Stimulated activated CD4-positive, alpha-beta T cell treated with anti-CD3 and anti-CD28 coated beads, Interleukin-4, amount 100 ng/mL, for 24 hours (primary cell): ENCODE measurements at regions not wholly inside any gene's neighbourhood (a gene's known extent, or its start where the extent isn't known, plus 50 kb on each side); places are given as distances from the start of the nearest gene placed in this dataset.

ENCODE experiments used
- DNase-seq: peaks from one replicate; pipeline ENCODE4 v3.0.0-alpha.2; 2020

GRCh38 chr2:6771634-6772611 lies 93.8 kb downstream of the CMPK2 start:
- no peak for DNase-seq

GRCh38 chr2:6773007-6773693 lies 92.6 kb downstream of the CMPK2 start:
- DNase-seq = peak; percentile 75

DNA sequence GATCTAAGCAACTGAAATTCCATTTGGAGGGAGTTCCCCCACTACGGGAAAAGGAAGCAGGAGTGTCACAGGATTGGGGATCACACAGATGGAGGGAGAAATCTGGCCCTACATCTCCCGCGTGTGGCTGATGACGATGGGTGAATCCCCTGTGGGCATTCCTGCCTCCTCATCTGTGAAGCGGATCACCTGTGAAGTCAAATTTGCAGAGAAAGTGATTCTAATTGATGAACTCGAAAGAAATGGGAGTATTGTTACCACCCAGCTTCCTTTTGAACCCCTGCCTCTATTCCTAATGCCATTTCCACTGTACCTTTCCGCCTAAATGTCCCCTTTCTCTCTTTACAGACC lies 92.0 kb downstream of the CMPK2 start:
- no peak for DNase-seq

DNA sequence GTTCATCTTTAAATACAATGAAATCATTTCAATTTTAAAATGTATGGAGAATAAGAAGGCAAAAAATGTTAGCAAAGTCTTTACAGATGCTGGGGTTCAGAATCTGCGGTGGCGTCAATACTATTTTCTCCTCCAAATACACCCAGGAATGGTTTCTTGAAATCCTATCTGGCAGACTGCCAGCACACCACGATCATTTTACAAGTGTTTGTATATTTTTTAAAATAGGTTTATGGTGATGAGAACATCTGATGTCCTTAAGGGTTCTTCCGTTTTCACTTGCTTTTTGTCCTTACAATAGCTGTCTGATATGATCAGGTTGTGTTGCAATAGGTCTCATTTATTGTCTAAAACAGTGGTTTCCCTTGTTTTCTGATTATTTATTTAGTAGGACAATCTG lies 89.6 kb downstream of the CMPK2 start:
- DNase-seq = no peak

GRCh38 chr2:6777626-6778025 lies 88.1 kb downstream of the CMPK2 start:
- DNase-seq = no peak

- DNase-seq = no peak
Measured at GRCh38 chr2:6780765-6781274, 84.9 kb downstream of the CMPK2 start.

GRCh38 chr2:6782517-6783237 lies 83.0 kb downstream of the CMPK2 start:
- DNase-seq = no peak

- no peak for DNase-seq
Measured at GRCh38 chr2:6783238-6783614, 82.5 kb downstream of the CMPK2 start.

DNA sequence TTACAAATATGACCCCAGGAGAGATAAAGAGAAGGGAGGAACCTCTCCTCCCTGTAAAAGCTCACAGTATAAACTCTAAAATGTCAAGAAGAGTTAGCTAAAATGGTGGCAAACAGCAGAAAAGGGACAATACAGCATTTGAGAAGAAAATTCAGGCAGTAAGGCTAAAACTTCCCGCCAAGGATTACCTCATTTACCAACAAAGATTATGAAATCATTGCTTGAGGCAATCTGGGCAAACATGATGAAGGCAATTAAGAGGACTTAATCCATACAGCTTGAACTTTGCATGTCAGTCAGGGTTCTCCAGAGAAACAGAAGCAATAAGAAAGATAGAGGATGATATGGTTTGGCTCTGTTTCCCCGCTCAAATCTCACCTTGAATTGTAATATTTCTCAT lies 81.4 kb downstream of the CMPK2 start:
- no peak for DNase-seq

DNA sequence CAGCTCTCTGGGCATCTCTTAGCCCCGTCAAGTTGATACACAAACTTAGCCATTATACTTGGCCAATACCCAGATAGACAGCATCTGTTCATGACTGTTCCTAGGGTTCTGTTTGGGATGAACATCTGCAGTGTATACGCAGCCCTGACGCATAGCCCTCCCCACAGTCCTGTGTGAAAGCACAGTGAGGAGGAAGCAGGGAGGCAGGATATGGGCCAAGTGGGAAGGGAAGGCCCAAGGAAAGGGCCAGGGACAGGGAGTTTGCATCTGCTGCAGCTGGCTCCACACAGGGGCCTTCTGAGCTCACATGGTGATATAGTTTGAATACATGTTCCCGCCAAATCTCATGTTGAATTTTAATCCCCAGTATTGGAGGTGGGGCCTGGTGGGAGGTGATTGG lies 80.2 kb downstream of the CMPK2 start:
- no peak for DNase-seq

DNA sequence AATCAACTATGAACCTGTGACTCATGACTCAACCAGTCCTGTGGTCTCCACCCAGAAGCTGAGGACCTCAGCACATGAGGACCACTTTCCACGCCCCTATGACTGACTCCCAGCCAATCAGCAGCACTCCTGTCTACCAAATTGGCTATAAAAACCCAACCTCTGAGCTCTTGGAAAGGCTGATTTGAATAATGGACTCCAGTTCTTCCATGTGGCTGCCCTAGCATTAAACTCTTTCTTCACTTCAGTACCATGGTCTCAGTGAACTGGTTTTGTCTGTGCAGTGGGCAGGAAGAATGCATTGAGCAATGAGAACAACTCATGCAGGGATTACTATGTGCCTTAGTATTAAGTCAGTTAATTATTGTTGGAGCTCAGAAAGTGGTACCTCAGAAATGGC lies 78.3 kb downstream of the CMPK2 start:
- no peak for DNase-seq

GRCh38 chr2:6788614-6789013 lies 77.1 kb downstream of the CMPK2 start:
- no peak for DNase-seq

DNA sequence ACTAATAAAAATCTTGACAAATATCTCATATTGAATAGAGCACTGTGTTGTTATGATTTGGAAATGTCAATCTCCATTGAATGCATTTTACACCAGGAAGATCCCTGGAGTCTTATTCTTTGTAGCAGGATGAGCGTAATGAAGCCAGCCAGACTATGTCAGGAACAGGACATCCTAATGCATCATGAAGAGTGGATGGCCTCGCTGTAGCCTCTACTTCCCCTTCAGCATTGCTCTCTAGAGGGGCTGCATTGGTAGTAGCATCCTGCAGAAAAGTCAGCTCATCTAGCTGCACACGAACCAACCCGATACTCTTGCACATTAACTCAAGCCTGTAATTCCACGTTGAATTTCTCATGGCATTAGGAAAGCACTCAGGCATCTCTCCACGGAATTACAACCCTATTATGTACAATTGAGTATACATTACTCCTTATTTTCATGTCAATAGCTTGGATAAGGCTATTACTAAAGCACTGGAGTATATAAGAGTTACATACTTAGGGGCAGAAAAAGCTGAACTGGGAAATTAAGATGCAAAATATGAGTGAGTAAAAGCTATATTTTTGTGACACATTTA lies 76.1 kb downstream of the CMPK2 start:
- no peak for DNase-seq

- DNase-seq = no peak
Measured at GRCh38 chr2:6791682-6792081, 74.0 kb downstream of the CMPK2 start.

DNA sequence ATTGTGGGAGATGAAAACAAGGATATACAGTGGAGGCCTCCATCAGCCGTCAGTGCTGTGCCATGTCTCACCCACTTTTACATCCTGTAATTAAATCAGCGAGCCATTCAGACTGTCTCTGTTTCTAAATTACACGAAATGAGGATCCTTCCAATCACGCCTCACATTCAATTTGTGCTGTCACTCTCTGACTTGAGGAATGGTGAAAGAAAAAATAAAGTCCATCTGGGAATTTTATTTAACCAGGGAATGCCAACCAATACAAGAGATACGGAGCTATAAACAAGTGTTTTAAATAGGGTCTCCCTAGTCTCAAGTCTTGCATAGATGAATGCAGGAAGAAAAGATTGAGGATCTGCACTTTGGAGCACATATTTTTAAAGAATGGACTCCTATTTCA lies 72.8 kb downstream of the CMPK2 start:
- DNase-seq = no peak

DNA sequence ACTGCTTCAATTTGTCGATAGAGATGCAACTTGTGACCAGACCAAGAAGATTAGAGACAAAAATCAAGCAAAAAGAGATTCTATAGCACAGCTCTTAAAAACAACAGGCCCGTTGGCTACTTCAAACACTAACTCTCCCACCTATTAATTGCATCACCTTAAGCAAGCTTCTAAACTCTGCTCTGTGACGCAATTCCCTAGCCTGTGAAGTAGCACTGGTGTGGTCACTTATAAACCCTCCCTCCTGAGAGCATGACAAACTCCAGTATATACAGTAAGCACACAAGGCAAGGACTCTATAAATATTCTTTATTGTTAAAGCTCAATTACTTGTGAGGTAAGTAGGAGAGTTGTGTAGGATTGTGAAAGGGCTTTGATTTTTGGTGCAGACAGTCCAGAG lies 72.3 kb downstream of the CMPK2 start:
- no peak for DNase-seq

DNA sequence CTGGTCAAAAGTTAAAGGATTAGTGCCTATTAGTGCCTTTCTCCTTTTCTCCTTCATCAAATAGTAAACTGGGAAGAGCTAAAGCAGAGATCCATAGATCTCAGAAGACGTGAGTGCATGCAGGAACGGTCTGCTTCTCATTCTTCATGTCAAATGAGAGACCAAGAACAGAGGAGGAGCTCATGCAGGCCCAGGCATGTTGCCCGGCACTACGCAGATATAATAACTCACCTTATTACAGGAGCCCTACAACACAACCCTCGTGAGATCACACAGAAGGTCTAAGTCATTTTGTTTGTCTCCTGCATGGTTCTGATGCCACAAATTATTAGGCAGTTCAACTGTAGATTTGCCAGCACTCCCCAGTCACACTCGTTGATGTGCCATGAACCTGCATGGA lies 71.8 kb downstream of the CMPK2 start:
- no peak for DNase-seq

DNA sequence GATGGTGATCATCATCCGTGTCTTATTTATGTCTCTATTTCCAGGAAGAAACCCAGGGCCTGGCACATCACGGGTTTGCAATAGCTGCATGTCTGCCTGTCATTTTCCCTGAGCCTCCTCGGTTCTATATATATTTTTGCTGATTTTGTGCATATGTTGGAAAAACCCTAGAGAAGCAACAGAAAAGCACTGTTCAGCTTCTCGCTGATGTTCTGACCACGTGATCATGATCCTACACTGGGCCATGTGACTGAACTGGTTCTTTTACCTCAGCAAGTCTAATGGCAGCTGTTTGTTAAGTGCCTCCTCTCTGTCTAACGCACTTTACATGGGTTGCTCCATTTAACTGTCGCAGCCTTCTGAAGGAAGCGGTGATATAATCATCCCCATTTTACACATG lies 71.3 kb downstream of the CMPK2 start:
- no peak for DNase-seq
